Stimulated activated naive CD8-positive, alpha-beta T cell treated with anti-CD3 and anti-CD28 coated beads, Interleukin-15, amount 100 ng/mL, for 72 hours (primary cell): ENCODE measurements at regions not wholly inside any gene's neighbourhood (a gene's known extent, or its start where the extent isn't known, plus 50 kb on each side); places are given as distances from the start of the nearest gene placed in this dataset.
"Not testable (repeated sequence)": the region's sequence is repeated elsewhere in the genome, so short reads cannot be mapped to it uniquely, and the experiment has no call there.

Experiments
- ATAC-seq: fragments of 150-1000 bp; cut with Tn5 transposase; 2 replicates; pipeline ENCODE4 v1.10.0; 2021; ENCODE audit warnings: mild to moderate bottlenecking, moderate library complexity
- DNase-seq, 2 donors: peaks; one replicate each; pipeline ENCODE4 v3.0.0; 2021 to 2022
- H3K27ac Mint-ChIP-seq, 2 donors: one replicate each; pipeline ENCODE4 v1.8.0; 2022; ENCODE audit warnings: mild to moderate bottlenecking in 2 of 2, mixed read lengths in 2 of 2, moderate library complexity in 2 of 2
- H3K27me3 Mint-ChIP-seq: one replicate; pipeline ENCODE4 v1.8.0; 2022; ENCODE audit warnings: mixed read lengths
- H3K4me1 Mint-ChIP-seq: one replicate; pipeline ENCODE4 v1.8.0; 2022; ENCODE audit warnings: mild to moderate bottlenecking, mixed read lengths
- H3K4me3 Mint-ChIP-seq, 2 donors: one replicate each; pipeline ENCODE4 v1.8.0; 2022; ENCODE audit warnings: mild to moderate bottlenecking in 2 of 2, mixed read lengths in 2 of 2, moderate library complexity in 1 of 2
- H3K9me3 Mint-ChIP-seq, 2 donors: one replicate each; pipeline ENCODE4 v1.8.0; 2022; ENCODE audit warnings: mixed read lengths in 2 of 2

- Mint-ChIP-seq H3K27me3 (peaks cover 5% of the 10 kb centered on the region), H3K4me1 (peaks cover 16% of the 10 kb centered on the region), H3K9me3 (peaks cover 14 to 17% of the 10 kb centered on the region in 2 donors), H3K4me3 (no peak overlapping the region), H3K27ac (no peak overlapping the region)
- ATAC-seq: no peak
- DNase-seq: no peak
These were observed 353.0 kb downstream of the ADGRL2 start for GRCh38 chr1:82153752-82154151.

- peaks cover 14 to 17% of the 10 kb centered on the region in 2 donors for H3K9me3 Mint-ChIP-seq
- peaks cover under 1% of the 10 kb centered on the region for H3K27me3 Mint-ChIP-seq
- peaks cover 16% of the 10 kb centered on the region for H3K4me1 Mint-ChIP-seq
- peak overlapping the region in 1 of 2 donors; percentile 15 for H3K27ac Mint-ChIP-seq
- H3K4me3 Mint-ChIP-seq: peak overlapping the region in 1 of 2 donors; percentile 4
- ATAC-seq (no peak), DNase-seq (no peak)
These were observed 352.5 kb downstream of the ADGRL2 start for GRCh38 chr1:82153272-82153629.

GRCh38 chr1:82152356-82153271, 351.9 kb downstream of the ADGRL2 start:
- no peak overlapping the region for H3K27ac Mint-ChIP-seq
- ATAC-seq: no peak
- H3K4me1 Mint-ChIP-seq: peaks cover 16% of the 10 kb centered on the region

GRCh38 chr1:82145656-82146055, 344.9 kb downstream of the ADGRL2 start:
- ATAC-seq (no peak), DNase-seq (no peak)
- no peak overlapping the region for H3K27ac Mint-ChIP-seq
- H3K27me3 Mint-ChIP-seq: no peaks in the 10 kb centered on the region
- no peak overlapping the region for H3K4me3 Mint-ChIP-seq
- H3K4me1 Mint-ChIP-seq: no peaks in the 10 kb centered on the region
- peaks cover 8 to 9% of the 10 kb centered on the region in 2 donors for H3K9me3 Mint-ChIP-seq

More at GRCh38 chr1:82152356-82153271, 351.9 kb downstream of the ADGRL2 start:
- H3K27me3 Mint-ChIP-seq: no peaks in the 10 kb centered on the region
- peak overlapping the region in 1 of 2 donors; percentile 4 for H3K4me3 Mint-ChIP-seq
- DNase-seq: no peak
- H3K9me3 Mint-ChIP-seq: peaks cover 14 to 17% of the 10 kb centered on the region in 2 donors

- Mint-ChIP-seq H3K4me1 (no peaks in the 10 kb centered on the region), H3K9me3 (peaks cover 5 to 8% of the 10 kb centered on the region in 2 donors), H3K27me3 (no peaks in the 10 kb centered on the region), H3K4me3 (no peak overlapping the region), H3K27ac (no peak overlapping the region)
- ATAC-seq: no peak
- no peak for DNase-seq
These were observed 342.5 kb downstream of the ADGRL2 start for GRCh38 chr1:82143108-82143833.

- Mint-ChIP-seq H3K27me3 (no peaks in the 10 kb centered on the region), H3K27ac (no peak overlapping the region), H3K9me3 (peaks cover 5 to 8% of the 10 kb centered on the region in 2 donors), H3K4me3 (no peak overlapping the region), H3K4me1 (no peaks in the 10 kb centered on the region)
- ATAC-seq (no peak), DNase-seq (no peak)
These were observed 340.7 kb downstream of the ADGRL2 start for GRCh38 chr1:82141390-82141789.

GRCh38 chr1:82139751-82140468, 339.2 kb downstream of the ADGRL2 start:
- no peaks in the 10 kb centered on the region for H3K4me1 Mint-ChIP-seq
- ATAC-seq (no peak), DNase-seq (no peak)
- H3K9me3 Mint-ChIP-seq: peaks cover 5 to 8% of the 10 kb centered on the region in 2 donors
- H3K27me3 Mint-ChIP-seq: no peaks in the 10 kb centered on the region
- no peak overlapping the region for H3K4me3 Mint-ChIP-seq
- no peak overlapping the region for H3K27ac Mint-ChIP-seq

GRCh38 chr1:82136351-82136750, 335.6 kb downstream of the ADGRL2 start:
- not testable (repeated sequence) for ATAC-seq, H3K9me3 Mint-ChIP-seq, H3K4me1 Mint-ChIP-seq, H3K4me3 Mint-ChIP-seq, H3K27me3 Mint-ChIP-seq, H3K27ac Mint-ChIP-seq, DNase-seq

GRCh38 chr1:82125866-82126265, 325.1 kb downstream of the ADGRL2 start:
- H3K27me3 Mint-ChIP-seq: no peaks in the 10 kb centered on the region
- DNase-seq (no peak), ATAC-seq (no peak)
- H3K27ac Mint-ChIP-seq: no peak overlapping the region
- H3K4me1 Mint-ChIP-seq: no peaks in the 10 kb centered on the region
- no peak overlapping the region for H3K4me3 Mint-ChIP-seq
- H3K9me3 Mint-ChIP-seq: no peaks in the 10 kb centered on the region

- ATAC-seq (no peak), DNase-seq (no peak)
- Mint-ChIP-seq H3K27ac (no peak overlapping the region), H3K9me3 (no peaks in the 10 kb centered on the region), H3K4me1 (no peaks in the 10 kb centered on the region), H3K27me3 (no peaks in the 10 kb centered on the region), H3K4me3 (no peak overlapping the region)
These were observed 324.4 kb downstream of the ADGRL2 start for GRCh38 chr1:82125119-82125518.

GRCh38 chr1:82121421-82121820, 320.7 kb downstream of the ADGRL2 start:
- no peaks in the 10 kb centered on the region for H3K27me3 Mint-ChIP-seq
- H3K27ac Mint-ChIP-seq: no peak overlapping the region
- no peaks in the 10 kb centered on the region for H3K9me3 Mint-ChIP-seq
- ATAC-seq (no peak), DNase-seq (no peak)
- no peak overlapping the region for H3K4me3 Mint-ChIP-seq
- H3K4me1 Mint-ChIP-seq: no peaks in the 10 kb centered on the region

- Mint-ChIP-seq H3K9me3 (no peaks in the 10 kb centered on the region), H3K27ac (no peak overlapping the region), H3K4me1 (no peaks in the 10 kb centered on the region), H3K4me3 (no peak overlapping the region), H3K27me3 (no peaks in the 10 kb centered on the region)
- ATAC-seq: no peak
- DNase-seq: no peak
These were observed 315.4 kb downstream of the ADGRL2 start for GRCh38 chr1:82116105-82116504.

- H3K4me1 Mint-ChIP-seq: no peaks in the 10 kb centered on the region
These were observed 314.2 kb downstream of the ADGRL2 start for GRCh38 chr1:82114887-82115286.

GRCh38 chr1:82110366-82111254, 309.9 kb downstream of the ADGRL2 start:
- DNase-seq (no peak), ATAC-seq (no peak)
- Mint-ChIP-seq H3K4me3 (no peak overlapping the region), H3K27ac (no peak overlapping the region), H3K4me1 (no peaks in the 10 kb centered on the region), H3K27me3 (no peaks in the 10 kb centered on the region), H3K9me3 (no peaks in the 10 kb centered on the region)

More at GRCh38 chr1:82114887-82115286, 314.2 kb downstream of the ADGRL2 start:
- no peak for DNase-seq
- H3K4me3 Mint-ChIP-seq: no peak overlapping the region
- no peak overlapping the region for H3K27ac Mint-ChIP-seq
- no peaks in the 10 kb centered on the region for H3K27me3 Mint-ChIP-seq
- H3K9me3 Mint-ChIP-seq: no peaks in the 10 kb centered on the region
- ATAC-seq: no peak

GRCh38 chr1:82108843-82109242, 308.1 kb downstream of the ADGRL2 start:
- Mint-ChIP-seq H3K4me1 (no peaks in the 10 kb centered on the region), H3K9me3 (peaks cover 0 to 4% of the 10 kb centered on the region in 2 donors), H3K4me3 (no peak overlapping the region), H3K27ac (no peak overlapping the region), H3K27me3 (no peaks in the 10 kb centered on the region)
- ATAC-seq (no peak), DNase-seq (no peak)
